Activated naive CD4-positive, alpha-beta T cell treated with anti-CD3 and anti-CD28 coated beads, Interleukin-2, amount 50 U/mL, for 72 hours (primary cell): ENCODE measurements at regions not wholly inside any gene's neighbourhood (a gene's known extent, or its start where the extent isn't known, plus 50 kb on each side); places are given as distances from the start of the nearest gene placed in this dataset.

Source experiments
- ATAC-seq, 2 donors: fragments of 150-1000 bp; cut with Tn5 transposase; 2 replicates each; pipeline ENCODE4 v1.10.0; 2021; ENCODE audit warnings: mild to moderate bottlenecking in 2 of 2, moderate library complexity in 2 of 2
- DNase-seq, 2 donors: peaks; one replicate each; pipeline ENCODE4 v3.0.0; 2021 to 2022; ENCODE audit warnings: low spot score in 2 of 2
- H3K27ac Mint-ChIP-seq, 2 donors: one replicate each; pipeline ENCODE4 v1.8.0; 2022; ENCODE audit warnings: mild to moderate bottlenecking in 2 of 2, mixed read lengths in 2 of 2
- H3K36me3 Mint-ChIP-seq, 2 donors: one replicate each; pipeline ENCODE4 v1.8.0; 2022; ENCODE audit warnings: mixed read lengths in 2 of 2
- H3K9me3 Mint-ChIP-seq, 2 donors: one replicate each; pipeline ENCODE4 v1.8.0; 2022; ENCODE audit warnings: mixed read lengths in 2 of 2

GRCh38 chr6:15790116-15790515, 127.3 kb upstream of the DTNBP1 start:
- DNase-seq (no peak), ATAC-seq (no peak)
- Mint-ChIP-seq H3K27ac (no peak overlapping the region), H3K36me3 (peaks cover 4 to 6% of the 10 kb centered on the region in 2 donors), H3K9me3 (peaks cover 0 to 13% of the 10 kb centered on the region in 2 donors)

GRCh38 chr6:15786846-15787245, 124.0 kb upstream of the DTNBP1 start:
- Mint-ChIP-seq H3K9me3 (peaks cover 0 to 13% of the 10 kb centered on the region in 2 donors), H3K36me3 (peaks cover 4 to 6% of the 10 kb centered on the region in 2 donors), H3K27ac (no peak overlapping the region)
- DNase-seq (no peak), ATAC-seq (no peak)

GRCh38 chr6:15783484-15783883, 120.7 kb upstream of the DTNBP1 start:
- Mint-ChIP-seq H3K27ac (no peak overlapping the region), H3K9me3 (peaks cover 0 to 9% of the 10 kb centered on the region in 2 donors), H3K36me3 (peaks cover 3 to 5% of the 10 kb centered on the region in 2 donors)
- ATAC-seq: no peak
- no peak for DNase-seq

- peaks cover 0 to 10% of the 10 kb centered on the region in 2 donors for H3K36me3 Mint-ChIP-seq
- no peak overlapping the region for H3K27ac Mint-ChIP-seq
- DNase-seq (no peak), ATAC-seq (no peak)
- H3K9me3 Mint-ChIP-seq: peaks cover 0 to 5% of the 10 kb centered on the region in 2 donors
These were observed 119.1 kb upstream of the DTNBP1 start for GRCh38 chr6:15781890-15782289.

GRCh38 chr6:15781333-15781732, 118.5 kb upstream of the DTNBP1 start:
- ATAC-seq (no peak), DNase-seq (no peak)
- H3K27ac Mint-ChIP-seq: no peak overlapping the region
- H3K9me3 Mint-ChIP-seq: peaks cover 0 to 5% of the 10 kb centered on the region in 2 donors
- H3K36me3 Mint-ChIP-seq: peaks cover 0 to 10% of the 10 kb centered on the region in 2 donors

GRCh38 chr6:15780437-15780836, 117.6 kb upstream of the DTNBP1 start:
- H3K27ac Mint-ChIP-seq: no peak overlapping the region
- ATAC-seq (no peak), DNase-seq (no peak)
- H3K36me3 Mint-ChIP-seq: peaks cover 0 to 10% of the 10 kb centered on the region in 2 donors
- H3K9me3 Mint-ChIP-seq: peaks cover 0 to under 1% of the 10 kb centered on the region in 2 donors

- no peaks in the 10 kb centered on the region for H3K9me3 Mint-ChIP-seq
- H3K36me3 Mint-ChIP-seq: peaks cover 0 to 10% of the 10 kb centered on the region in 2 donors
- peak overlapping the region in 1 of 2 donors; percentile 31 for H3K27ac Mint-ChIP-seq
- ATAC-seq (no peak), DNase-seq (no peak)
These were observed 116.9 kb upstream of the DTNBP1 start for GRCh38 chr6:15779726-15780125.

- peak; percentile 88 to 92 for ATAC-seq
- peaks cover 6 to 8% of the 10 kb centered on the region in 2 donors for H3K9me3 Mint-ChIP-seq
- H3K27ac Mint-ChIP-seq: peak overlapping the region; percentile 83 to 93
- peaks cover 0 to 10% of the 10 kb centered on the region in 2 donors for H3K36me3 Mint-ChIP-seq
- DNase-seq: peak in 1 of 2 donors; percentile 39
These were observed 113.7 kb upstream of the DTNBP1 start for GRCh38 chr6:15776458-15776980.

GRCh38 chr6:15775741-15776140, 112.9 kb upstream of the DTNBP1 start:
- Mint-ChIP-seq H3K27ac (peak overlapping the region; percentile 83 to 93), H3K9me3 (peaks cover 7 to 8% of the 10 kb centered on the region in 2 donors), H3K36me3 (peaks cover 0 to 10% of the 10 kb centered on the region in 2 donors)
- ATAC-seq: no peak
- DNase-seq: no peak

- no peak for DNase-seq
- Mint-ChIP-seq H3K36me3 (peaks cover 0 to 10% of the 10 kb centered on the region in 2 donors), H3K27ac (peak overlapping the region in 1 of 2 donors; percentile 83), H3K9me3 (peaks cover 7 to 8% of the 10 kb centered on the region in 2 donors)
- ATAC-seq: no peak
These were observed 112.3 kb upstream of the DTNBP1 start for GRCh38 chr6:15775076-15775634.

- H3K9me3 Mint-ChIP-seq: peaks cover 7 to 8% of the 10 kb centered on the region in 2 donors
- peaks cover 0 to 10% of the 10 kb centered on the region in 2 donors for H3K36me3 Mint-ChIP-seq
- DNase-seq (no peak), ATAC-seq (no peak)
- no peak overlapping the region for H3K27ac Mint-ChIP-seq
These were observed 111.1 kb upstream of the DTNBP1 start for GRCh38 chr6:15773806-15774410.

GRCh38 chr6:15770347-15771143, 107.7 kb upstream of the DTNBP1 start:
- Mint-ChIP-seq H3K36me3 (no peaks in the 10 kb centered on the region), H3K9me3 (peaks cover 7 to 8% of the 10 kb centered on the region in 2 donors), H3K27ac (peak overlapping the region; percentile 81 to 84)
- ATAC-seq (peak; percentile 88 to 94), DNase-seq (peak in 1 of 2 donors; percentile 26)

- no peak for DNase-seq
- H3K27ac Mint-ChIP-seq: peak overlapping the region in 1 of 2 donors; percentile 84
These were observed 106.7 kb upstream of the DTNBP1 start for GRCh38 chr6:15769511-15770018.

GRCh38 chr6:15768999-15769398, 106.2 kb upstream of the DTNBP1 start:
- H3K36me3 Mint-ChIP-seq: no peaks in the 10 kb centered on the region
- H3K9me3 Mint-ChIP-seq: peaks cover 7 to 8% of the 10 kb centered on the region in 2 donors
- H3K27ac Mint-ChIP-seq: no peak overlapping the region
- DNase-seq (no peak), ATAC-seq (no peak)

More at GRCh38 chr6:15769511-15770018, 106.7 kb upstream of the DTNBP1 start:
- peaks cover 7 to 8% of the 10 kb centered on the region in 2 donors for H3K9me3 Mint-ChIP-seq
- no peaks in the 10 kb centered on the region for H3K36me3 Mint-ChIP-seq
- no peak for ATAC-seq

GRCh38 chr6:15763837-15764236, 101.0 kb upstream of the DTNBP1 start:
- Mint-ChIP-seq H3K36me3 (no peaks in the 10 kb centered on the region), H3K27ac (no peak overlapping the region), H3K9me3 (peaks cover 0 to 4% of the 10 kb centered on the region in 2 donors)
- ATAC-seq (peak in 1 of 2 donors; percentile 47), DNase-seq (no peak)

GRCh38 chr6:15763364-15763763, 100.5 kb upstream of the DTNBP1 start:
- DNase-seq (no peak), ATAC-seq (no peak)
- Mint-ChIP-seq H3K27ac (no peak overlapping the region), H3K9me3 (peaks cover 0 to 4% of the 10 kb centered on the region in 2 donors), H3K36me3 (no peaks in the 10 kb centered on the region)
